ENCODE measurements at regions not wholly inside any gene's neighbourhood (a gene's known extent, or its start where the extent isn't known, plus 50 kb on each side); places are given as distances from the start of the nearest gene placed in this dataset.
A peak's percentile ranks its signal among the peaks of the same experiment; 100 is the strongest.

GRCh38 chr6:88361754-88362153 is 195.6 kb upstream of the CNR1 start:
- no peak overlapping the region for H3K27ac ChIP-seq
- no peak for DNase-seq (ENCODE audit: low read depth, low spot score)

DNA sequence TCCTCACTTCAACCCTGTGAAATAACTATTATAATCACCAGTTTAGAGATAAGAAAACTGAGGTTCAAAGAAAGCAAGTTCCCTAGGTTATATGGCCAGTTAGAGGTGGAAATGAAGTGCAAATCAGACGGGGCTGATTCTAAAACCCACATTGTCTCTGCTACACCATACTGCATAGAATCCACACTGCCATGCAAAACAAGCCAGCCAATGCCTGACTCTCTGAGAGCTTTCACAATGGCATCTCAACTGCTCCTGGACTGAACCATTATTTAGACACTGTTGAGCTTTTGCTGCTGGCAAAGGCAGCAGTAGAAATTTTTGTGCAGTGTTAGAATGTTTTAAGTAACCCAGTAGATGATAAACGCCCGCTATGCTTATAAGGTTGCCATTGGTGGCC is 195.2 kb upstream of the CNR1 start:
- no peak overlapping the region for H3K27ac ChIP-seq
- DNase-seq (ENCODE audit: low read depth, low spot score) = no peak

DNA sequence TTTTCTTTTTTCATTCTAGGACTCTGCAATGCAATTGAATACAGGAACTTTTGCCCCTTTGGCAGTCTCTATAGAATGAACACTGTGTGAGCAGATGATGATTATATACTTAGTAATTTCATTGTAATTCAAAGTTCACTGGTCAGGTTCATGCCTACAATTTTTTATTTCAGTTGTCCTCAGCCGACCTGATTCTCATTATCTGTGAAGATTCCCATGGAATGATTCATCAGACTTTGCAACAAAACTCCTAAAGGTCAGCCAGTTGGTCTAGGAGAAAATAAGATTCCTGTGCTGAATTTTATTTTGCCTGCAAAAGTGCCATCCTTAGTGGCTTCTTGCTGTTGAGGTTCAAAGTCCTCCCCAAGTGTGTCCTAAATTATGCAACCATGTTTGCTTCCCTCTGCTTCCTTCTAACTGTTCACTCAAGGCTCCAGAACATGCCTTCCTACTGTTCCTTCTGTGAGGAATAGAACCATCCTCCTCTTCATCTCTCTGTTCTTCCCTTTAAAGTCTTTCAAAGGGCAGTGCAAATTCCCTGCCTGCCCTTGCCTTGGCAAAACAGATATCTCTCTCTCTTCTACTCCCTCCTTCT is 194.2 kb upstream of the CNR1 start:
- H3K27ac ChIP-seq = peak overlapping the region; percentile 56
- DNase-seq (ENCODE audit: low read depth, low spot score) = no peak

DNA sequence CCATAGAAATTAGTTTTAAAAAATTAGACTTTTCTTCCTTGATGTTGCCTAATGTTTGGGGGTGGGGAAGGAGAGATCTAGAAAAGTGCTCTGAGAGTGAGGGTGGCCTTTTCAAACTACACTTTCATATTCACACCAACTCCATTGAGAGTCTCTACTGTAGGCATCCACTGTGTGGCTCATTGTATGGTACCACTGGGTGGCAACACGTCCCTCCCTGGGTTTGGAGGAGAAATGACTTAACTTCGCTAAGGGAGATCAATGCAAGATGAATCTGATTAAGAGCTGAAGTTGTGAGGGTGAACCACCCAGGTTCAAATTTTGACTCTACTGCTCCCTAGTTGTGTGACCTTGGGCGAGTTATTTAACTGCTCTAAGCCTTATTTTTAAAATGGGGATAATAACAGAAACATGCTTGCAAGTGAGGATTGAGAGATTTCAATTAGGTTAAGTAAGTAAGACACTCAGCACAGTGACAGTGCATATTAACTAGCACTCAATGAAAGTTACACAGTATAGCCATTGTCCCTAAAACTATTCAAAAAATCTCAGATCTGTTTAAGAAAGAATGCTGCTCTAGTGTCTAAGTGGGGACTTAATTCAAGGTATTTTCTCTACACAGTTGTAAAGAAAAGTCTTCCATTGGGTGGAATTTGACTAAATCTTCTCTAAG is 193.5 kb upstream of the CNR1 start:
- H3K27ac ChIP-seq = peak overlapping the region; percentile 56
- DNase-seq (ENCODE audit: low read depth, low spot score) = no peak

DNA sequence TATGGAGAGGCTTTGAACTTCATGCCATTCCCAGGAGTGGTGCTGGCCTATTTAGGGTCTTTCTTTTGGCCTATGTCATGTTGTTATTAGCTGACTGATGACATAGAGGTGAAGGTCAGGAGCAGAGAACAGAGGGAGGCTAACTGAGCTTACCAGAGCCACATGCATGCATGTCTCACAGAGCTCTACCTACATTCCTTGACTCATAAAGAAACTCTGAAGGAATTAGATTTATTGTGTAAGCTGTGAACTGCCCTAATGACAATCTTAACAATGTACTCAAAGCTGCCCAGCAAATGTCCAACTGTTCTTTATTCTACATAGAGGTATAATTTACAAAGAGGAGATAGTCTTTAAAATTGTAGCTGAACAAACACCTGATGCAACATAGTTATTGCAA is 192.7 kb upstream of the CNR1 start:
- no peak for DNase-seq (ENCODE audit: low read depth, low spot score)
- H3K27ac ChIP-seq = peak overlapping the region; percentile 56

- peak overlapping the region; percentile 7 for H3K27ac ChIP-seq
Observed at GRCh38 chr6:88349511-88349910, 183.4 kb upstream of the CNR1 start.

DNA sequence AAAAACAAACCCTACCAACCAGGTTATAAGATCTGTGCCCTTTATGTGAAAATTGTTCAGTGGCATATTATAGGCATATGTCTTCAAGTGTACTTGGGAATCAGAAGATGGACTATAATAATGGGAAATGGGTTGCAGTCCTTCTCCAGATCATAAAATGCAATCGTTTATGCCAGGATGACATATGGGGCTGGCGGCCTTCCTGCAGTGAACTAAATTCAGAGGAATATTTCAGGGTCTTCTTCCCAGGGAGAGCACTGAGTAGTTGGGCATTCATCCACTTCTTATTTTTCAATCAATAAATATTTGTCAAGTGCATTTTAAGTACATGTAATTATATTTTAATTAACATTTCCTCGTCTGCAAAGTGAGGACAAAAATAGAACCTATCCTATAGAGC is 176.2 kb upstream of the CNR1 start:
- H3K27ac ChIP-seq = no peak overlapping the region
- no peak for DNase-seq (ENCODE audit: low read depth, low spot score)

More at GRCh38 chr6:88349511-88349910, 183.4 kb upstream of the CNR1 start:
- no peak for DNase-seq (ENCODE audit: low read depth, low spot score)

- no peak for DNase-seq (ENCODE audit: low read depth, low spot score)
- H3K27ac ChIP-seq = no peak overlapping the region
Observed at GRCh38 chr6:88339761-88340160, 173.6 kb upstream of the CNR1 start.

- H3K27ac ChIP-seq = no peak overlapping the region
- DNase-seq (ENCODE audit: low read depth, low spot score) = no peak
Observed at GRCh38 chr6:88321306-88321705, 155.2 kb upstream of the CNR1 start.

- DNase-seq (ENCODE audit: low read depth, low spot score) = no peak
- H3K27ac ChIP-seq = no peak overlapping the region
Observed at GRCh38 chr6:88311561-88311960, 145.4 kb upstream of the CNR1 start.

- no peak overlapping the region for H3K27ac ChIP-seq
- no peak for DNase-seq (ENCODE audit: low read depth, low spot score)
Observed at GRCh38 chr6:88304520-88304919, 138.4 kb upstream of the CNR1 start.

DNA sequence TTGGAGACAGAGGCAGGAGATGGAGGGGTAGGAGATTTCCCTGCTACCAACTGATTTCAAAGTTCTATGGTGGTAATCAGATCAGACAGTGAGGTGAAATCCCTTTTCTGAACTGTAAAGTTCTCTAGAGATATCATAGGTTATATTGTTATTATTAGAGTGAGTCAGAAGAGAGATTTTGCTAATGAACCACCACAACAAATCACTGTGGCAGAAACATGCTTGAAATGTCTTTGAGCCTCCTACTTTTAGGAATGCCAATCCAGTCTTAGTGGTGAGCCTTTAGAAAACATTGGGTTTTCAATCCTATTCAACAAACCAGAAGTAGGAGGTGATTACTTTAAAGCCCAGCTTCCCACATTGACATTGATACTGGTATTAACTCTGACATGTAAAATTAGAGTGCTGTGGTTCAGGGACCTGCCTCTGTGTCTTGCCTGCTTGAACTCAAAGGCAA is 136.7 kb upstream of the CNR1 start:
- no peak overlapping the region for H3K27ac ChIP-seq
- DNase-seq (ENCODE audit: low read depth, low spot score) = no peak

DNA sequence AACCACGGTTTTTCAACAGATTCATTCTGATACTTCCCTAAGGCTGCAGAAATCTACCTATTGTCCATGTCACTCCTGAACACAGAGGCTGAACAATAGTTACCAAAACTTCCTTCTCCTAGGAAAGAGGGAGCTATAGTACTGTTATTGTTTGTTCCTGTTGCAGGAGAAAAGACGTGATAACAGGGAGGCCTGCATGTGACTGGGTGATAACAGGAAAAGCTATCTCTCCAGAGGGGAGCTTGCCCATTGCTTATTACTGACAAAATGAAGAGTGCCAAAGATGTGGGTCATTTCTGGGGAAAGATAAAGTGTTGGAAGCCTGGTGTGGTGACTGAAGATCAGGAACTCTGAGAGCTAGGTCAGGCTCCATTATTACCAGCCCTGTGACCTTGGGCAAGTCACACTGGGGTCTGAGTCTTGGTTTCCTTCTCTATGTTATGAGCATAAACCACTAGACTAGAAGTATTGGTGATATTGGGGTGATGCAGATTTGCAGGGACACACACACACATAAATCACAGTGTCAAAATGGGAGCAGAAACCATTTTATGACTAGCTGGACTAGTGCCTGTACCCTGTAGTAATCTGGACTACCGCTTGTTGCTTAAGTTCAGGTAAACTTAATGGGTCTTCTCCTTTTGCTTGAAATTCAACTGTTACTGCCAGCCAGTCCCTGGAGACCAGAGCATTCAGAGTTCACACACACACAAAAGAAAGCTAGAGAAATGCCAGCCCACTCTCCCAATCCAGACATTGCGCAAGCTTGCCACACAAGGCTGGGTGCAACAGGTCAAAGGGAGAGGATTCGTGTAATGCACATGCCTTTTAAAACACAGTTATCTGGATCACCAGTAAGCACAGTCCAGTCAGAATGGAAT is 136.0 kb upstream of the CNR1 start:
- no peak overlapping the region for H3K27ac ChIP-seq
- DNase-seq (ENCODE audit: low read depth, low spot score) = no peak

- H3K27ac ChIP-seq = no peak overlapping the region
- DNase-seq (ENCODE audit: low read depth, low spot score) = no peak
Observed at GRCh38 chr6:88301256-88301655, 135.1 kb upstream of the CNR1 start.

DNA sequence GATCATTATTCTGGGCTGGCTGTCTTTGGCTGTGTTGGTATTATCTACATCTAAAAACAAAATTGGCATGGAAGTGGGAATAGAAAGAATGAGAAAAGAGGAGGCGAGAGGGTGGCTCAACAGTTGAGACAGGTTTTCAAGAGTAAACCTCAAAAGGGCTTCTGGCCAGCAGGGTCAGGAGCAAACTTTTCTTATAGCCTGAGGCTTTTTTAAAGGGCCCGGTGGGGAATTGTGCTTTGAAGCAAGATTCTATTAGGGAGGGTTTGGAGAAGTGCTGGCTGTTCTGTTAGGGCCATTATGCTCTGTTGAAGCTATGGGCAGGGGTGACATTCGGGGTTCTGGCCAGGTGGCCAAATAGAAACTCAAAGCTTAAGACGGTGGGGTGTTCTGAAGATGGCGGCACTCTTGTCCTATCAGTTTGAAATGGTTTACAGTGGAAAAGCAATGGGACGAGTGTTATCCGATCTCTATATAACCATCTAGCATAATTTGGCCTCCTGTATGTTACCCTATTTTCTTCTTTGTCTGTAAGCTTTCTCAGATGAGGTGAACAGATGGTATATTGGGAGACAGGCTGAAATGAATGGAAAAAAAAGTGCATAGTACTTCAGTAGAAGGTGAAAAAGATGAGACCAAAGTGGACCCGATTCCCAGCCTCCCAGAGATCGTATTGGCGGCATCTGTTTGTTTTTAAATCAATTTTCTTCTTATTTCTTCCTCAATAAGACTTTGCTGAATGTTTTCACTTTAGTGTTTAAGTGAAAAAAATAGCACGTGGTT is 132.1 kb upstream of the CNR1 start:
- no peak overlapping the region for H3K27ac ChIP-seq
- DNase-seq (ENCODE audit: low read depth, low spot score) = no peak

DNA sequence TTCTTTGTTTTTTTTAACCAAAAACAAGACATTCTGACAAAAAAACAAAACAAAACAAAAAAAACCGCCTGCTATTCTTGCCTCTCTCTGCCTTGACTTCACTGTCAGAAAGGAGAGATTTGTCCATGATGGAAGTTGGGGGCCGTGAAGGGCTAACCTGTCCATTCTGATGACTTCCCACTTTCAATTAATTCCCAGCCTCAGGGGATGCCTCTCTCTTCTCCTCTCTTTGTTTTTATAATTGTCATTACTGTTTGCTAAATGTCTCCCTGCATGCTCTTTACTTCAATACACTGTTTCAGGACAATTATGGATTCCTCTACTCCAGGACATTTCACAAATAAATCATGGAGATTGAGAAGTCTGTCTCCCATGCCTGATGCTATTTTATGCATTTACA is 130.5 kb upstream of the CNR1 start:
- no peak overlapping the region for H3K27ac ChIP-seq
- no peak for DNase-seq (ENCODE audit: low read depth, low spot score)

DNA sequence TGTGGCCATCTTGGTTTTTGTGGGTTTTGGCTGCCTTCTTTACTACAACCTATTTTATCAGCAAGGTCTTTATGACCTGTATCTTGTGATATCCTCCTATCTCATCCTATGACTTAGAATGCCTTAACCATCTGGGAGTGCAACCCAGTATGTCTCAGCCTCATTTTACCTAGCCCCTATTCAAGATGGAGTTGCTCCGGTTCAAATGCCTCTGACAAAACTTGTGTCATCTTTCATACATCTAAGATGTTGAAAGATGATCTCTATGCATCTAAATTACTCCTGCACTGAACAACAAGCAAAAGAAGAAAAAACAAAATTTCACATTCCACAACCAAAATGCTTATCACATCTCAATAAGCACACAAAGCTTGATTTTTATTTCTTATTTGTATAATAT is 129.5 kb upstream of the CNR1 start:
- H3K27ac ChIP-seq = no peak overlapping the region
- no peak for DNase-seq (ENCODE audit: low read depth, low spot score)

DNA sequence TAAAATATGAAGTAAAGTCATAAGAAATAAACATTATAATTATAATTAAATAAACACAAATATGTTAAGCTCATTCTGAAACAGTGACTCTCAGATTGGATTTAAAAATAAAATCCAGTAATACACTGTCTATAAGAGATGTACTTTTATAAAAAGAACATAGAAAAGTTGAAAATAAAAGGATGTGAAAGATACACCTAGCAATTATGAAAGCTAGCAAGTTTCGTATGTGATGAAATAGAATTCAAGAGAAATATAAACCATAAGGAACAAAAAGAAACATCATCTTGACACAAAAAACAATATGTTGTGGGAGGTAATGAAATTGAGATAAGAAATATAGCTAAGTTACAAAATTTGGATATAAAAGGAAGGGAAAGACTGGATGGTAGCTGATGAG is 128.6 kb upstream of the CNR1 start:
- no peak overlapping the region for H3K27ac ChIP-seq
- no peak for DNase-seq (ENCODE audit: low read depth, low spot score)

GRCh38 chr6:88290411-88290810 is 124.3 kb upstream of the CNR1 start:
- H3K27ac ChIP-seq = no peak overlapping the region
- DNase-seq (ENCODE audit: low read depth, low spot score) = no peak

- DNase-seq (ENCODE audit: low read depth, low spot score) = no peak
- no peak overlapping the region for H3K27ac ChIP-seq
Observed at GRCh38 chr6:88287696-88288095, 121.5 kb upstream of the CNR1 start.

DNA sequence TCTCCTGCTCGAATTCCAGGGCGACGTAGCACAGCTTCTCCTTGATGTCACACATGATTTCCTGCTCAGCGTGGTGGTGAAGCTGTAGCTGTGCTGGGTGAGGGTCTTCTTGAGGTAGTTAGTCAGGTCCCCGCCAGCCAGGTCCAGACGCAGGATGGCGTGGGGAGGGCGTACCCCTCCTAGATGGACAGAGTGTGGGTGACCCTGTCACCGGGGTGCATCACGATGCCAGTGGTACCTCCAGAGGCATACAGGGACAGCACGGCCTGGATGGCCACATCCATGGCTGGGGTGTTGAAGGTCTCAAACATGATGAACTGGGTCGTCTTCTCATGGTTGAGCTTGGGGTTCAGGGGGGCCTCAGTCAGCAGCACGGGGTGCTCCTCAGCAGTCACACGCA is 110.2 kb upstream of the CNR1 start:
- no peak for DNase-seq (ENCODE audit: low read depth, low spot score)
- no peak overlapping the region for H3K27ac ChIP-seq
